Sigmoid colon (tissue), 6 donors: ENCODE measurements at regions not wholly inside any gene's neighbourhood (a gene's known extent, or its start where the extent isn't known, plus 50 kb on each side); places are given as distances from the start of the nearest gene placed in this dataset.
"Not testable (repeated sequence)": the region's sequence is repeated elsewhere in the genome, so short reads cannot be mapped to it uniquely, and the experiment has no call there.

ENCODE experiments used
- DNase-seq: peaks from one replicate; pipeline ENCODE4 v3.0.0-alpha.2; 2019
- H3K27ac ChIP-seq, 4 donors: fragments of 200-600 bp; sonication (generic); one replicate each; pipeline ENCODE4 v1.5.1; 2016 to 2019; ENCODE audit warnings: mild to moderate bottlenecking in 1 of 4
- H3K27me3 ChIP-seq, 3 donors: fragments of 200-600 bp; sonication (generic); one replicate each; pipeline ENCODE4 v1.5.1; 2019; ENCODE audit warnings: mild to moderate bottlenecking in 1 of 3
- H3K36me3 ChIP-seq, 4 donors: fragments of 200-600 bp; sonication (generic); one replicate each; pipeline ENCODE4 v1.5.1; 2016 to 2019
- H3K4me1 ChIP-seq, 4 donors: fragments of 200-600 bp; sonication (generic); one replicate each; pipeline ENCODE4 v1.5.1; 2017 to 2019
- H3K4me3 ChIP-seq, 4 donors: fragments of 200-600 bp; sonication (generic); one replicate each; pipeline ENCODE4 v1.5.1; 2017 to 2019; ENCODE audit warnings: mild to moderate bottlenecking in 2 of 4, moderate library complexity in 1 of 4
- H3K9me3 ChIP-seq, 4 donors: fragments of 200-600 bp in 3 of 4; sonication (generic) in 3 of 4; one replicate each; pipeline versions ENCODE4 v1.5.1 to v1.6.1; 2013 to 2019
- CTCF ChIP-seq, 4 experiments: fragments of 450-650 bp in 3 of 4; fragments of 200-600 bp in 1 of 4; IDR thresholded peaks; one replicate each; pipeline ENCODE4 v1.5.1; 2016 to 2019; ENCODE audit warnings: antibody characterized with exemption in 4 of 4, mild to moderate bottlenecking in 3 of 4, moderate library complexity in 2 of 4
- EP300 ChIP-seq, 4 donors: sonication (generic); formaldehyde crosslinking; IDR thresholded peaks; one replicate each; pipeline ENCODE4 v1.6.1; 2017; ENCODE audit warnings: antibody characterized with exemption in 4 of 4
- POLR2A ChIP-seq, 2 donors: fragments of 450-650 bp; IDR thresholded peaks; one replicate each; pipeline ENCODE4 v1.6.1; 2016; ENCODE audit warnings: antibody characterized with exemption in 2 of 2, mild to moderate bottlenecking in 2 of 2, moderate library complexity in 2 of 2
- POLR2AphosphoS5 ChIP-seq, 4 donors: sonication (generic); formaldehyde crosslinking; IDR thresholded peaks; one replicate each; pipeline ENCODE4 v1.6.1; 2017; ENCODE audit warnings: antibody characterized with exemption in 4 of 4
- WGBS, 2 donors: extraction: QIAGEN DNeasy Blood & Tissue Kit; methylation state at CpG; one replicate each; pipeline ENCODE4 v1.1.7; 2013; 5-methylcytosine and 5-hydroxymethylcytosine counted together
- intact Hi-C: fragments of 100-400 bp; cut with DNase I; formaldehyde crosslinking; loops from one replicate; pipeline ENCODE4 v1.15.1; 2023
- donor health status: healthy with polysubstance abuse.
- donor health status: healthy.

DNA sequence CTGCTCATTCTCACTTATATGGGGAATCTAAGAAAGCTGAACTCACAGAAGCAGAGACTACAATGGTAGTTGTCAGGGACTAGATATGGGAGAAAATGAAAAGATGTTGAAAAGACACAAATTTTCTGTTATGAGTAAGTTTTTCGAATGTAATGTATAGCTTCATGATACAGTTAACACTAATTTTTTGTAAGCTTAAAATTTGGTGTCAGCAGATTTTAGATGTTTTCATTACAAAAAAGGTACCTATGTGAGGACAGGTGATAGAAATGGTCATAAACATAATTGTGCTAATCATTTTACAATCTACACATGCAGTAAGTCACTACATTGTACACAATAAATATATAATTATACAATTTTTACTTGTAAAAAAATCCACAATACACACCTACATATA, 286.6 kb downstream of the ZNF33B start:
- intact Hi-C loops: no loop called here
- peaks cover 0 to 4% (median 0%) of the 10 kb centered on the region in 4 donors for H3K36me3 ChIP-seq
- no peak for DNase-seq
- WGBS, 2 donors: 83 to 98% methylated on average over 1 of the region's 1 CpG
- no peaks in the 10 kb centered on the region for H3K27me3 ChIP-seq
- H3K9me3 ChIP-seq: peaks cover 0 to 15% (median 4%) of the 10 kb centered on the region in 4 donors
- no peak overlapping the region for H3K27ac ChIP-seq
- H3K4me3 ChIP-seq: no peak overlapping the region
- no peaks in the 10 kb centered on the region for H3K4me1 ChIP-seq
- TF ChIP-seq POLR2AphosphoS5 (IDR thresholded peaks at IDR 0.05): no peak
- no peak for TF ChIP-seq EP300 (IDR thresholded peaks at IDR 0.05)
- no peak for TF ChIP-seq POLR2A (IDR thresholded peaks at IDR 0.05)
- TF ChIP-seq CTCF (IDR thresholded peaks at IDR 0.05): no peak

GRCh38 chr10:42336593-42337337, 301.6 kb downstream of the ZNF33B start:
- DNase-seq, H3K27ac ChIP-seq, H3K4me3 ChIP-seq, H3K36me3 ChIP-seq, H3K4me1 ChIP-seq, intact Hi-C loops, H3K27me3 ChIP-seq: not testable (repeated sequence)
- peaks cover 9 to 72% (median 36%) of the 10 kb centered on the region in 4 donors for H3K9me3 ChIP-seq
- WGBS, 2 donors: 92% methylated on average over 6 of the region's 6 CpGs

DNA sequence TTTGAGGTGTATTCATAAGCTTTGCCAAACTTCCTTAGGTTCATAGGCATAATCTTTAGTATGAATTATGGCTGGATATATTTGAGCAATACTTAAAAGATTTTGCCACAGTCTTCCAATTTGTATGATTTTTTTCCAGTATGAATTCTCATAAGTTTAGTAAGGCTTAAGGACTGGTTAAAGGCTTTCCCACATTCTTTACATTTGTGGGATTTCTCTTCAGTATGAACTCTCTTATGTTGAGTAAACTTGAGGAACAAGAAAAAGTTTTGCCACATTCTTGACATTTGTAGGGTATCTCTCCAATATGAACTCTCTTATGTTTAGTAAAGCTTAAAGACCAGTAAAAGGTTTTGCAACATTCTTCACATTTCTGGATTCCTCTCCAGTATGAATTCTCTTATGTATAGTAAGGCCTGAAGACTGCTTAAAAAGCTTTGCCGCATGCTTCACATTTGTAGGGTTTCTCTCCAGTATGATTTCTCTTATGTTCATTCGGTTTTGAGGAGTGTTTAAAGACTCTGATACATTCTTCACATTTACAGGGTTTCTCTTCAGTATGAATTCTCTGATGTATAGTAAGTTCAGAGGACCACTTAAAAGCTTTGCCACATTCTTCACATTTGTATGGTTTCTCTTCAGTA, 302.6 kb downstream of the ZNF33B start:
- intact Hi-C loops, DNase-seq, H3K36me3 ChIP-seq, H3K27ac ChIP-seq, H3K4me3 ChIP-seq, H3K27me3 ChIP-seq, H3K4me1 ChIP-seq: not testable (repeated sequence)
- WGBS, 2 donors: 84 to 89% methylated on average over 2 of the region's 2 CpGs
- H3K9me3 ChIP-seq: peaks cover 9 to 64% (median 33%) of the 10 kb centered on the region in 4 donors

DNA sequence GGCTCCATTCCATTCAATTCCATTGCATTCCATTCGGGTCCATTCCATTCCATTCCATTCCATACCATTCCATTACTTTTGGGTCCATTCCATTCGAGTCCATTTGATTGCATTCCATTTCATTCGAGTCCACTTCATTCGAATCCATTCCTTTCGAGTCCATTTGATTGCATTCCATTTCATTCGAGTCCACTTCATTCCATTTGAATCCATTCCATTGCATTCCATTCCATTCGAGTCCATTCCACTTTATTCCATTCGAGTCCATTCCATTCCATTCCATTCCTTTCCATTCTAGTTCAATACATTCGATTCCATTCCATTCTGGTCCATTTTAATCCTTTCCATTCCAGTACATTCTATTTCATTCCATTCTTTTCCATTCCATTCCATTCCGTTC, 334.0 kb downstream of the ZNF33B start:
- no peak for TF ChIP-seq POLR2A (IDR thresholded peaks at IDR 0.05)
- TF ChIP-seq POLR2AphosphoS5 (IDR thresholded peaks at IDR 0.05): no peak
- no peak for TF ChIP-seq CTCF (IDR thresholded peaks at IDR 0.05)
- no peak for TF ChIP-seq EP300 (IDR thresholded peaks at IDR 0.05)

DNA sequence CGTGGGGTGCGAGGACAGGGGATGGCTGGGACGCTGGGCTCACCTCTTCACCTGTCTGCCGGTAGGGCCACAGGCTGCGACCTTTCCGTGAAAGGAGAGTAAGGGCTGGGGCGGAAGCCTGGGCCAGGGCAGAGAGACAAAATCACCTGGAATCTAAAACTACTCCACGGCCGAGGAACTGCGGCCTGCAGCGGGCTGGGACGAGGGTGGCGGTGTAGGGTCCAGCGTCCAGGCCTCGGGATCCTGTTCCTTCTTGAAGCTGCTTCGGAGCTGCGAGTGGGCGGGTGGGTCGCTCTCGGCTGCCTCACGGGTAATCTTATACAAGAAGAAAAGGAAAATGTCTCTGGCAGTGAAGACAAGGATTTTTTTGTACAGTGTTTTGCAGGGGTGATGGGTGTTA, 356.5 kb downstream of the ZNF33B start:
- H3K27ac ChIP-seq, H3K27me3 ChIP-seq, H3K4me3 ChIP-seq, DNase-seq, H3K4me1 ChIP-seq, H3K36me3 ChIP-seq, intact Hi-C loops, H3K9me3 ChIP-seq: not testable (repeated sequence)
- WGBS, 2 donors: 86 to 88% methylated on average over 21 of the region's 21 CpGs

More for the DNA sequence above, 334.0 kb downstream of the ZNF33B start:
- Histone ChIP-seq H3K36me3 (no peaks in the 10 kb centered on the region), H3K27me3 (no peaks in the 10 kb centered on the region), H3K4me3 (no peak overlapping the region), H3K27ac (no peak overlapping the region), H3K4me1 (no peaks in the 10 kb centered on the region), H3K9me3 (peaks cover 35 to 67% (median 54%) of the 10 kb centered on the region in 4 donors)
- WGBS, 2 donors: 81 to 88% methylated on average over 10 of the region's 10 CpGs
- intact Hi-C loops: no loop called here
- DNase-seq: no peak

DNA sequence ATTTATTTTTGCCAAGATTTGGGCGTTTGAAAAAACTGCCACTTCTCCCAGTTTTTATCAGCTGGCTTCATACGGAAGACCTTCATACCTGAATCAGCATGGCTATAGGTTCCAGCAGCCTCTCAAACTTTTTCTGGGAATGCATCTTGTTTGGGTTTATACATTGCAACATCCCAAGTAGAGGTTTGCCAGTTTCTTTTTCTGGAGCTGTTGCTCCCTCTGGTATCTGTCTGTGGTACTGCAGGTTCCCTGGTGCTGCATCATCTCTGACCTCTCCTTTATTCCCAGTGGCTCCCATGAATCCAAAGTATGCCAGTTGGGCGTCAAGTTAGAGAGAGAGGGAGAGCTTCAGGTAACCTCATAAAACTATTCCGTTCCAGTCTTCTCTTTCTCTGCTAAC, 368.6 kb downstream of the ZNF33B start:
- H3K9me3 ChIP-seq, H3K27me3 ChIP-seq, DNase-seq, intact Hi-C loops, H3K27ac ChIP-seq, H3K36me3 ChIP-seq, H3K4me3 ChIP-seq, H3K4me1 ChIP-seq: not testable (repeated sequence)
- 21 to 35% methylated on average over 3 to 4 of the region's 4 CpGs for WGBS, 2 donors

DNA sequence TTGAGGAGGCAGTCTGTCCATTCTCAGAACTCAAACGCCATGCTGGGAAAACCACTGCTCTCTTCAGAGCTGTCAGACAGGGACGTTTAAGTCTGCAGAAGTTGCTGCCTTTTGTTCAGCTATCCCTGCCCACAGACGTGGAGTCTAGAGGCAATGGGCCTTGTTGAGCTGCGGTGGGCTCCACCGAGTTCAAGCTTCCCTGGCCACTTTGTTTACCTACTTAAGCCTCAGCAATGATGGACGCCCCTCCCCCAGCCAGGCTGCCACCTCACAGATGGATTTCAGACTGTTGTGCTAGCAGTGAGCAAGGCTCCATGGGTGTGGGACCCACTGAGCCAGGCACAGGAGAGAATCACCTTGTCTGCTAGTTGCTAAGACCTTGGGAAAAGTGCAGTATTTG, 375.1 kb downstream of the ZNF33B start:
- intact Hi-C loops, H3K27ac ChIP-seq, DNase-seq, H3K36me3 ChIP-seq, H3K4me3 ChIP-seq, H3K4me1 ChIP-seq, H3K27me3 ChIP-seq, H3K9me3 ChIP-seq: not testable (repeated sequence)
- 62 to 70% methylated on average over 6 of the region's 6 CpGs for WGBS, 2 donors

GRCh38 chr10:42243002-42243401, 395.4 kb downstream of the ZNF33B start:
- WGBS, 2 donors: 18 to 44% methylated on average over 51 to 53 of the region's 53 CpGs
- H3K27ac ChIP-seq, H3K36me3 ChIP-seq, H3K4me1 ChIP-seq, intact Hi-C loops, H3K9me3 ChIP-seq, DNase-seq: not testable (repeated sequence)
- Histone ChIP-seq H3K27me3 (peaks cover 6 to 24% (median 9%) of the 10 kb centered on the region in 3 donors), H3K4me3 (peak overlapping the region in 2 of 4 donors; percentile 12 to 21)
